ENCODE measurements at regions not wholly inside any gene's neighbourhood (a gene's known extent, or its start where the extent isn't known, plus 50 kb on each side); places are given as distances from the start of the nearest gene placed in this dataset.

- Histone ChIP-seq H3K4me3 (ENCODE audit: insufficient read depth, low read depth, low read length) (no peak overlapping the region), H2BK15ac (ENCODE audit: low read depth, low read length) (no peak overlapping the region)
These were observed 352.4 kb downstream of the GALC start for GRCh38 chr14:87640553-87640952.

More at GRCh38 chr14:87640553-87640952, 352.4 kb downstream of the GALC start:
- Histone ChIP-seq H4K8ac (ENCODE audit: low read depth in 2 of 2, low read length in 2 of 2) (no peak overlapping the region), H2BK5ac (ENCODE audit: low read depth, low read length, poor library complexity, severe bottlenecking) (no peak overlapping the region), H2AK5ac (ENCODE audit: low read depth, low read length) (no peak overlapping the region), H3K18ac (ENCODE audit: low read depth, low read length) (no peak overlapping the region), H2BK120ac (ENCODE audit: low read depth, low read length) (no peak overlapping the region), H3K9me1 (ENCODE audit: insufficient read depth, low read length) (no peaks in the 10 kb centered on the region), H3K27ac (ENCODE audit: insufficient read depth, low read length) (no peak overlapping the region), H3K9ac (ENCODE audit: low read depth, low read length) (no peak overlapping the region), H3K4ac (ENCODE audit: low read depth, low read length) (no peak overlapping the region), H3K4me2 (ENCODE audit: low read depth, low read length) (no peak overlapping the region), H2BK20ac (ENCODE audit: low read depth, low read length) (no peak overlapping the region), H3K56ac (ENCODE audit: extremely low read depth, insufficient read depth, low read length) (no peak overlapping the region), H3K36me3 (ENCODE audit: control insufficient read depth, insufficient read depth, low read length) (no peaks in the 10 kb centered on the region), H2AK9ac (replicated peaks; ENCODE audit: low read depth, low read length, poor library complexity) (no peak overlapping the region), H4K20me1 (ENCODE audit: insufficient read depth, low read length) (no peaks in the 10 kb centered on the region), H2AFZ (replicated peaks; ENCODE audit: low read length, poor library complexity) (no peak overlapping the region), H3K27me3 (ENCODE audit: control insufficient read depth, insufficient read depth, low read length) (no peaks in the 10 kb centered on the region), H4K5ac (ENCODE audit: low read depth, low read length) (no peak overlapping the region), H3K79me1 (ENCODE audit: low read depth in 1 of 2, low read length in 2 of 2) (no peaks in the 10 kb centered on the region), H3K14ac (replicated peaks; ENCODE audit: low read depth, low read length) (no peak overlapping the region), H3K4me1 (ENCODE audit: control insufficient read depth, insufficient read depth, low read length) (no peaks in the 10 kb centered on the region), H4K91ac (ENCODE audit: insufficient read depth, low read depth, low read length) (no peak overlapping the region), H3K9me3 (ENCODE audit: control insufficient read depth, insufficient read depth, low read length) (peaks cover 2% of the 10 kb centered on the region; the same call in 1 of the 2 replicates), H3K23ac (ENCODE audit: low read depth, low read length) (no peak overlapping the region)
- TF ChIP-seq BHLHE40 (IDR thresholded peaks at IDR 0.05; ENCODE audit: low read depth, low read length) = no peak
- no peak for TF ChIP-seq MAFK (IDR thresholded peaks at IDR 0.05; ENCODE audit: low read depth, low read length)
- no peak for TF ChIP-seq CHD1 (IDR thresholded peaks at IDR 0.05; ENCODE audit: low read depth, low read length)
- no peak for TF ChIP-seq POLR2A (IDR thresholded peaks at IDR 0.05; ENCODE audit: low read depth, low read length)
- no peak for TF ChIP-seq MXI1 (IDR thresholded peaks at IDR 0.05; ENCODE audit: borderline replicate concordance, low read depth, low read length)
- TF ChIP-seq FOS (IDR thresholded peaks at IDR 0.05; ENCODE audit: low read depth, low read length) = no peak
- no TSS peak for BruUV-seq (replicated peaks)
- intact Hi-C loops (cut with micrococcal nuclease) (no loop called here), in situ Hi-C loops (cut with MboI; ENCODE audit: low sequenced_read_pairs) (no loop called here), dilution Hi-C loops (cut with HindIII; ENCODE audit: low sequenced_read_pairs, unreplicated experiment) (no loop called here)
- ChIA-PET CTCF (no interaction called here), POLR2A (ENCODE audit: unreplicated experiment) (no interaction called here)
- ATAC-seq (ENCODE audit: low read depth) (no peak), DNase-seq (no peak)

All from IMR-90 (cell line).